ENCODE measurements at regions not wholly inside any gene's neighbourhood (a gene's known extent, or its start where the extent isn't known, plus 50 kb on each side); places are given as distances from the start of the nearest gene placed in this dataset.

GRCh38 chr14:29494312-29494711 is 433.3 kb downstream of the PRKD1 start:
- DNase-seq (ENCODE audit: low spot score) (no peak), ATAC-seq (no peak)
- H3K27me3 Mint-ChIP-seq (ENCODE audit: low read depth) = no peaks in the 10 kb centered on the region
- H3K9me3 Mint-ChIP-seq = peaks cover 15% of the 10 kb centered on the region
- H3K4me1 Mint-ChIP-seq = no peaks in the 10 kb centered on the region
- ChIA-PET CTCF (no interaction called here), POLR2A (no interaction called here)
- TF ChIP-seq NR3C1 (CRISPR knock-in tag; conservative IDR thresholded peaks at IDR 0.05; ENCODE audit: low read depth) (no peak), NFE2L1 (CRISPR knock-in tag; IDR thresholded peaks at IDR 0.05) (no peak), ZSCAN18 (CRISPR knock-in tag; IDR thresholded peaks at IDR 0.05) (no peak), CREB1 (CRISPR knock-in tag; IDR thresholded peaks at IDR 0.05) (no peak), MYBL2 (CRISPR knock-in tag; IDR thresholded peaks at IDR 0.05) (no peak), ESRRA (CRISPR knock-in tag; IDR thresholded peaks at IDR 0.05; ENCODE audit: borderline replicate concordance) (no peak), ELF4 (CRISPR knock-in tag; IDR thresholded peaks at IDR 0.05; ENCODE audit: low read depth) (no peak), ATF2 (CRISPR knock-in tag; IDR thresholded peaks at IDR 0.05; ENCODE audit: borderline replicate concordance, low read depth) (no peak)
- TF ChIP-seq, protein P1, sequence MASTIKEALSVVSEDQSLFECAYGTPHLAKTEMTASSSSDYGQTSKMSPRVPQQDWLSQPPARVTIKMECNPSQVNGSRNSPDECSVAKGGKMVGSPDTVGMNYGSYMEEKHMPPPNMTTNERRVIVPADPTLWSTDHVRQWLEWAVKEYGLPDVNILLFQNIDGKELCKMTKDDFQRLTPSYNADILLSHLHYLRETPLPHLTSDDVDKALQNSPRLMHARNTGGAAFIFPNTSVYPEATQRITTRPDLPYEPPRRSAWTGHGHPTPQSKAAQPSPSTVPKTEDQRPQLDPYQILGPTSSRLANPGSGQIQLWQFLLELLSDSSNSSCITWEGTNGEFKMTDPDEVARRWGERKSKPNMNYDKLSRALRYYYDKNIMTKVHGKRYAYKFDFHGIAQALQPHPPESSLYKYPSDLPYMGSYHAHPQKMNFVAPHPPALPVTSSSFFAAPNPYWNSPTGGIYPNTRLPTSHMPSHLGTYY (CRISPR knock-in tag; IDR thresholded peaks at IDR 0.05) = no peak
- TF ChIP-seq, protein P2, sequence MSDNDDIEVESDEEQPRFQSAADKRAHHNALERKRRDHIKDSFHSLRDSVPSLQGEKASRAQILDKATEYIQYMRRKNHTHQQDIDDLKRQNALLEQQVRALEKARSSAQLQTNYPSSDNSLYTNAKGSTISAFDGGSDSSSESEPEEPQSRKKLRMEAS (CRISPR knock-in tag; IDR thresholded peaks at IDR 0.05) = no peak
- peaks cover 9% of the 10 kb centered on the region for H3K36me3 Mint-ChIP-seq
- no peak overlapping the region for H3K27ac Mint-ChIP-seq
- H3K4me3 Mint-ChIP-seq = no peak overlapping the region

DNA sequence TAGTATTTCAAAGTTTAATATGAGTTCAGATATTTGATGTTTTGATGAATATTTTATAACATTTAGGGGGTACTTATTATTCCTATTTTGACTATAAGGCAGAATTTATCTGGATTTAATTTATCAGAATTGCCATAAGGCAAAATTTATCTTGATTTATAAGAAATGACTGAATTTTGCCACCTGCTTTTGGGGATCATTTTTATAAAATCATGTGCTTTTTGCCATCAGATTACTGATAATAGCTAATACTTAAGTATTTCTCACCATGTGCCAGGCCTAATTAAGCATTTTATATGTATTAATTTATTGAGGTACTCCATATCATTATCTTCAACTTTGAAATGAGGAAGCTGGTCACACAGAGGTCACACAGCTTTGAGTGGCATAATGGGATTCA is 423.7 kb downstream of the PRKD1 start:
- no peak overlapping the region for H3K27ac Mint-ChIP-seq
- no peak overlapping the region for H3K4me3 Mint-ChIP-seq
- H3K4me1 Mint-ChIP-seq = peaks cover 3% of the 10 kb centered on the region; the same call in 1 of the 2 replicates
- H3K27me3 Mint-ChIP-seq (ENCODE audit: low read depth) = no peaks in the 10 kb centered on the region
- DNase-seq (ENCODE audit: low spot score) (no peak), ATAC-seq (no peak)
- ChIA-PET POLR2A (no interaction called here), CTCF (no interaction called here)
- H3K9me3 Mint-ChIP-seq = peaks cover 40% of the 10 kb centered on the region
- no peak for TF ChIP-seq ZNF425 (CRISPR knock-in tag; conservative IDR thresholded peaks at IDR 0.05)
- TF ChIP-seq, protein P3, sequence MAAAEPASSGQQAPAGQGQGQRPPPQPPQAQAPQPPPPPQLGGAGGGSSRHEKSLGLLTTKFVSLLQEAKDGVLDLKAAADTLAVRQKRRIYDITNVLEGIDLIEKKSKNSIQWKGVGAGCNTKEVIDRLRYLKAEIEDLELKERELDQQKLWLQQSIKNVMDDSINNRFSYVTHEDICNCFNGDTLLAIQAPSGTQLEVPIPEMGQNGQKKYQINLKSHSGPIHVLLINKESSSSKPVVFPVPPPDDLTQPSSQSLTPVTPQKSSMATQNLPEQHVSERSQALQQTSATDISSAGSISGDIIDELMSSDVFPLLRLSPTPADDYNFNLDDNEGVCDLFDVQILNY (CRISPR knock-in tag; IDR thresholded peaks at IDR 0.05) = no peak
- peaks cover 31% of the 10 kb centered on the region for H3K36me3 Mint-ChIP-seq

- no peaks in the 10 kb centered on the region; the same call in 1 of the 2 replicates for H3K27me3 Mint-ChIP-seq (ENCODE audit: low read depth)
- H3K27ac Mint-ChIP-seq = no peak overlapping the region
- H3K36me3 Mint-ChIP-seq = no peaks in the 10 kb centered on the region
- no peak overlapping the region for H3K4me3 Mint-ChIP-seq
- peaks cover 11% of the 10 kb centered on the region; the same call in 1 of the 2 replicates for H3K9me3 Mint-ChIP-seq
- no peaks in the 10 kb centered on the region for H3K4me1 Mint-ChIP-seq
- ChIA-PET POLR2A (no interaction called here), CTCF (interaction anchor here (0.9 to 1.5 kb wide), 2 partner anchors 763 to 767 kb away, joined by 3 read pairs; no protein-coding TSS in a partner anchor)
- DNase-seq (ENCODE audit: low spot score) = no peak
- ATAC-seq = no peak
- TF ChIP-seq ZNF232 (CRISPR knock-in tag; IDR thresholded peaks at IDR 0.05) (no peak), STAT6 (CRISPR knock-in tag; conservative IDR thresholded peaks at IDR 0.05; ENCODE audit: low read depth) (no peak), JUN (CRISPR knock-in tag; IDR thresholded peaks at IDR 0.05) (no peak), NFE2L1 (CRISPR knock-in tag; IDR thresholded peaks at IDR 0.05) (no peak)
- TF ChIP-seq, protein P4, sequence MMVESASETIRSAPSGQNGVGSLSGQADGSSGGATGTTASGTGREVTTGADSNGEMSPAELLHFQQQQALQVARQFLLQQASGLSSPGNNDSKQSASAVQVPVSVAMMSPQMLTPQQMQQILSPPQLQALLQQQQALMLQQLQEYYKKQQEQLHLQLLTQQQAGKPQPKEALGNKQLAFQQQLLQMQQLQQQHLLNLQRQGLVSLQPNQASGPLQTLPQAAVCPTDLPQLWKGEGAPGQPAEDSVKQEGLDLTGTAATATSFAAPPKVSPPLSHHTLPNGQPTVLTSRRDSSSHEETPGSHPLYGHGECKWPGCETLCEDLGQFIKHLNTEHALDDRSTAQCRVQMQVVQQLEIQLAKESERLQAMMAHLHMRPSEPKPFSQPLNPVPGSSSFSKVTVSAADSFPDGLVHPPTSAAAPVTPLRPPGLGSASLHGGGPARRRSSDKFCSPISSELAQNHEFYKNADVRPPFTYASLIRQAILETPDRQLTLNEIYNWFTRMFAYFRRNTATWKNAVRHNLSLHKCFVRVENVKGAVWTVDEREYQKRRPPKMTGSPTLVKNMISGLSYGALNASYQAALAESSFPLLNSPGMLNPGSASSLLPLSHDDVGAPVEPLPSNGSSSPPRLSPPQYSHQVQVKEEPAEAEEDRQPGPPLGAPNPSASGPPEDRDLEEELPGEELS (CRISPR knock-in tag; IDR thresholded peaks at IDR 0.05) = no peak
These were observed 409.3 kb downstream of the PRKD1 start for GRCh38 chr14:29518335-29518734.

Measured in WTC11 (cell line).